ENCODE measurements at regions not wholly inside any gene's neighbourhood (a gene's known extent, or its start where the extent isn't known, plus 50 kb on each side); places are given as distances from the start of the nearest gene placed in this dataset.
"Not testable (repeated sequence)": the region's sequence is repeated elsewhere in the genome, so short reads cannot be mapped to it uniquely, and the experiment has no call there.

DNA sequence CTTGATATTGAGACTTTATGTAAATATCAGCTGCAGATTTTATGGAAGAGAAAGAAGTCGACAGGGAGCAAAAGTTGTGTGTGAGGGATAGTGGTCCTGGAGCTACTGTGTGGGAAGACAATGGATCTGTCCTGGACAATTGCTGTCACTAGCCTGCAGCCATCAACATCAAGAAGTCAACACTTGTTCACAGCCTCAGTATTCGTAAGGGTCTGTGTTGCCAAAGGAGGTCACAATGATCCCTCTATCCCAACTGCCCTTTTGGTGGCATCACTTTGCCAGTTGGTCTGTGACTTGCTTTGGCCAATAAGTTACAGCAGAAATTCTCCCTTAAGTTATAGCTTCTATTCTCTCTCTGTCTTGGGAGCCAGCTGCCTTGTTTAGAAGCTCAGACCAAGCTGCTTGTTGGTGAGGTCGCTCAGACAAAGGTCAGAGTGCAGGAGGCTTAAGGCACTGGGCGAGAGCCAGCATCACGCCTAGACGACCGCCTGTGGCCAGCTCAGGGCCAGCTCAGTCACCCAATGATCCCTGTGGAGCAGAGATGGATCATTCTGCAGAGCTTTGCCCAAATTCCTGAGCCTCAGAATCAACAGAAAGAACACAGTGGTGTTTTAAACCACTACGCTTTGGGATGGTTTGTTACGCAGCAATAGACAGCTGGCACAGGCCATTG, 134.9 kb downstream of the RHOU start:
- no peak for DNase-seq

DNA sequence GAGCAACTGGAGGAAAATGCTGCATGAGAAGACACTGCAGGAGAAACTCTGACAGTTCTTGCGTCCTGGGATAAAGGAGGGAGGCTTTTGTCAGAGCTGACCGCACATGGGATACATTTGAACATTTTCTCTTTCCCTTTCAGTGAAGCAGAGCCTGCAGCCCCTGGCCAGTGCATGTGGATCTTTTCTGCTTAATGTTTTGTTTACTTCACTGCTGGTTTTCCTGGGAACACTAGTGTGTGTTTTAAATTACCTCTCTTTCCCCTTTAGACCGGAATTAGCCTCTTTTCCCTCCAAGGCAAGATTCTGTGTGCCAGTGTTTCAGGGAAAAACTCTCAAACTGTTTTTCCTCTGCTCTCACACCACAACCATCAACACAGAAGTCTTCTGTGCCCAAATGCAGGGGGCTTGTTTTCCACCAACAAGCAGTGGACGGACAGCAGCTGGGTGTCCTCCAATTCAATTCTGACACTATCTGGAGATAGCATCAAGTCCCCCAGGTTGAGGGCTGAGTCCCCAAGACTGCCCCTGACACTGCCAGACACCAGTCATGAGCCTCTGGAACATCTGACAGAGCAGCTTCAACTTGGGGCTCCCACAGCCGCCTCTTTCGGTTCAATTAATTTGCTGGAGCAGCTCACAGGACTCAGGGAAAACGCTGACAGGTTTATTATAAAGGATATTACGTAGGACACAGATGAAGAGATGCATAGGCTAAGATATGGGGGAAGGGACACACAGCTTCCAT, 136.2 kb downstream of the RHOU start:
- no peak for DNase-seq

DNA sequence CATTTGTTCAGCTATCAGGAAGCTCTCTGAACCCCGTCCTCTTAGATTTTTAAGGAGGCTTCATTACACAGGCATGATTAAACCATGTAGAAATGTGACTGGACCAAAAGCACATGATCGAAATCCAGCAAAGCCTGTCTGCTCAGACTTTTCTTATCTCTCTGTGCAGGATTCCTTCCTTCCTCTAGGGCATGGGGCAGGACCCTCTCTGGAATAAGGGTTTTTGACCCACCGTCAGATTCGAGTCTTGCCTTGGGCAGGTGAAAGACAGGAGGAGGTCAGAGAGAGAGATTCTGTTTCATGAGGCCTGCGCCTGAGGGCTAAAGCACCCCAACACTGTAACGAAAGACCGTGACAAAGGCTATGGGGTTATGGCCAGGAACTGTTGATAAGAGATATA, 136.8 kb downstream of the RHOU start:
- DNase-seq, result no peak

DNA sequence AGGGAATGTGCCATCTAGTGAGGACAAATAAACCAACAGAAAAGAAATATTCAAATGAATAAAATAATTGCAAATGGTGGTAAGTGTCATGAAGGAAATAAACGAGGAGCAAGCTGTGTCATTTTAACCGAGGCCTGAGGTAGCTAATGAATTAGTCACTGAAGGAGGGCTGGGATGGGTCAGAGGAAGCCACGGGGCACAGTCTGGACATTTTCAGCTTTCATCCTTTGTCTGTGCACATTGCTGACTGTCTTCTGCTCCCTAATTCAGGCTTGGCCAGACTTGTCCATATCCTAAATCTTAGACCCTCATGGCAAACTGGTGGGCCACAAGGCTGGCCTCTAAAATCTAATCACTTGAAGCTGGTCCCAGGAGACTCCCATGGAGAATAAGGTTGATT, 138.4 kb downstream of the RHOU start:
- no peak for DNase-seq

DNA sequence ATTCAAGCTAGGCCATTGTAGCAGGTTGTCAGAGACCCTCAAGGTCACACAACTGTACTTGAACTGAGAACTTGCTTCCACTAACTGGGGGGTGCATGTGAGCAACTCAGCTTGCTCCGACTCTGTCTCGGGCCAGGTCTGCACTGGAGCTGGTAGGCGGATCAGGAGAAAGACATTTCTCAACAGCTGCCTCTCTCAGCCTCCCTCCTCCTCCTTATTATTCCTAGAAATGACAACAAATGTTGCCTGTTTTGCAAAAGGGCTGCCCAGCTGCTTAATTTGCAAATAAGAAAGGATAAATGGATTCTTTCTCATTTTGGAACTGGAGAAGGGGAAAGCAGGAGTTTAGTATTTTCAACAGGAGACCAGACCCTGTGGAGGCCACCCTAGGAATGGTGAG, 140.5 kb downstream of the RHOU start:
- DNase-seq, result no peak

DNA sequence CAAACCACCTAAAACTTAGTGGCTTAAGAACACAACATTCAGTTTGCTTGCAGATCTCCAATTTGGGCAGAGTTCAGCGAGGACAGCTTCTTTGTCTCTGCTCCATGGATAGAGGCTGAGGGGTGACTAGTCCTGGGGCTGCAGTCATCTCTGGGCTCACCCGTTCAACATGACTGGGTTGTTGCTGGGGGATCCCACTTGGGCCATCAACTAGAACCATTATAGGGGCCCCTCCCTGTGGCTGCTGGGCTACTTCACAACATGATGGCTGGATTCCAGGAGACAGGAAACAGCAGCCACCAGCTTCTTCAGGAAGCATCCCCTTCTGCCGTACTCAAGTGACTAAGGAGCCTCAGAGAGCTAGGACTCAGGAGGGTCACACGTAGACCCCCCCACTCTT, 140.9 kb downstream of the RHOU start:
- DNase-seq, result no peak

DNA sequence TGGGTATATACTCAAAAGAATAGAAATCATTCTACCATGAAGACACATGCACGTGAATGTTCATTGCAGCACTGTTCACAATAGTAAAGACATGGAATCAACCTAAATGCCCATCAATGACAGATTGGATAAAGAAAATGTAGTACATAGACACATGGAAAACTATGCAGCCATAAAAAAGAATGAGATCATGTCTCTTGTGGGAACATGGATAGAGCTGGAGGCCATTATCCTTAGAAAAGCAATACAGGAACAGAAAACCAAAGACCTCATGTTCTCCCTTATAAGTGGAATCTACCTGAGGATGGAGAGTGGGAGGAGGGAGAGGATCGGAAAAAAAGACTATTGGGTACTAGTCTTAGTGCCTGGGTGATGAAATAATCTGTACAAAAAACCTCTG, 143.9 kb downstream of the RHOU start:
- no peak for DNase-seq

DNA sequence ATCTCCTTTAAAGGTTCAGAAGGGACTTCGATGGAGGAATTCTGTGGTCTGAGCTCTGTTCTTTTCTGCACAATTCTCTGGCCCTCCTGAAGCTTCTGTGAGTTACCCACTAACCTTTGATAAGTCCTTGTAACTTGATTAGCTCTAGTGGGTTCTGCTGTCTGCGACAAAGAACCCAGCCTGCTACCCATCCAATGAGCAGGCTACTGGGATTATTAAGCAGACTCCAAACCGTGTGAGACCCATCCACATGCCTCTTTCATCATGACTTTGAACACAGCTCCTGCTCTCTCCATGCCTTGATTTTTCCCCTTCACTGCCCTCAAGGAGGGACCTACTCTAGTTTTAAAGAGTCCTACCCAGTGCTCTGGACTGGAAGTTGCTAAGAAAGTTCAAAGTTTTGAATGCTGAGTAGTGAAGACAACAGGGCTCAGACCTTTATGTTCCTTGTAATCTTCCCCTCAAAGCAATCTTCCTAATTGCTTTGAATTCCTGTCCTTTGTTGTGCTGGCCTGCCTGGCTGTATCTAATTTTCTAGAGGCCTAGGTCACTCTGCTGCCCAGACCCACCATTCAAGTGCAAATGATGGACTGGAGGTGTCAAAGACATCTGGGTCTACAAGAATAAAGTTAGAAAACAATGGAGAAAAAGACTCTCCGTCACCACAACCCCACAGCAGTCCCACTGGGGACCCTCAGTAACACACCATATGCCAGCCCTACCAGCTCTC, 146.9 kb downstream of the RHOU start:
- DNase-seq, result no peak

DNA sequence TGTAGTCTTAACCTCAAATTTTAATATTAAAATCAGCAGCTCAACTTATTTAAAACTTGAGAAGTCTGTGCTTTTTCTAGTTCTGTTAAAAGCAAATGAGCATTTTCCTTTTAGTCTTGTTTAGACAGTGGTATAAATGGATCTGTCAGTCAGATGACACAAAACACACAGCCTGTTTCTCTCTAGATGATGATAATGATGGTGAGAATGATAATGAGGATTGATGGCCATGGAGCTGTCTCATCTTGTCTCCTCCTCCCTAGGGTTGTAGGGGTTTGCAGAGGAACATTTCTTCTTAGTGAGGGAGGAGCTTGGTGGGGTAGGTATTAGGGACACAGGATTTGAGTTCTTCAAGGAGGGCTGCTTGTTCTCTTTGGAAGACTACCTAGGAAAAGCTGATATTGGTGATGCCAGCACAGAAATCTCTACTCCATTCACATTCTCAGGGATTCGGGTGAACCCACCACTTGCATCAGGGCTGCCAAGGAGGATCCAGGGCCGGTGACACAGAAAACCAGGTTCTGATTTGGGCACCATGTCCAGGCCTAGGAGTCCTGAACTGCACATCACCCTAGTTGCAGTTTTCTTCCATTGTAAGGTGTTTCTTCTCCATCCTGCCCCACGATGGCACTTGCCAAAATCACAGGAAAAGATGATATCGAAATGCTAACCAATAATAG, 147.6 kb downstream of the RHOU start:
- no peak for DNase-seq

DNA sequence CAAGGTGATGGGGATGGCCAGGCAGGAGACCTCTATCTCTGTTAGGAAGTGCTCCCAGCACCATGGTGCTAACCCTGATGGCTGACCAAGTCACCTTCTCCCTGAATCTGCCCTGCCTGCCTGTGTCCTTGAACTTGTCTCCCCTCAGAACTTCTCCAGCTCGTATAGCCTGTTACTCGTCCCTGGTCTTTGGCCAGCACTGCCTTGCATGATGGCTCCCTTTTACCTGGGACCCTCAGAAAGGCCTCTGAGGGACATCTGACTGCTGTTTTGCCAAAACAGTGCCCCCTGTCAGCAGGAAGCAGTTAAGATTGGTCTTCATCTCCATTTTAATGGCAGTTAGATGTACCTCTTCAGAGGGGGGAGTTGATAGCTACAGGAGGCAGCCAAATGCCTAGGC, 148.3 kb downstream of the RHOU start:
- no peak for DNase-seq

DNA sequence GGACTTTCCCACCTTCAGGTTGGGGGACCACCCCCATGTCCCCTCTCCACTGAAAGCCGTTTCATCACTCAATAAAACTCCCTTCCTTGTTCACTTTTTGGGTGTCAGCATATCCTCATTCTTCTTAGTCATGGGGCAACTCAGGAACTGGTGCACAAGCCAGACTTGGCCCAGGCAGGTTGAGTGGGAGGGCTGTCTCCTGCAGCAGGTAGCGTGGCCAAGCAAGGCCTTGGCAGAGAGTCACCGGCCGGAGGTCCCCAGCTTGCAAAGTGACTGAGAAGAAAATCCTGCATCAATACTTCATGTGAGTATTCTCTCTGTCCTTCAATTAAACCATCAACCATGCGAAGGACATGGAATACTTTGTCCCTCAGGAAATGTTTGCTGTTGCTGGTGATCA, 148.9 kb downstream of the RHOU start:
- DNase-seq, result no peak

DNA sequence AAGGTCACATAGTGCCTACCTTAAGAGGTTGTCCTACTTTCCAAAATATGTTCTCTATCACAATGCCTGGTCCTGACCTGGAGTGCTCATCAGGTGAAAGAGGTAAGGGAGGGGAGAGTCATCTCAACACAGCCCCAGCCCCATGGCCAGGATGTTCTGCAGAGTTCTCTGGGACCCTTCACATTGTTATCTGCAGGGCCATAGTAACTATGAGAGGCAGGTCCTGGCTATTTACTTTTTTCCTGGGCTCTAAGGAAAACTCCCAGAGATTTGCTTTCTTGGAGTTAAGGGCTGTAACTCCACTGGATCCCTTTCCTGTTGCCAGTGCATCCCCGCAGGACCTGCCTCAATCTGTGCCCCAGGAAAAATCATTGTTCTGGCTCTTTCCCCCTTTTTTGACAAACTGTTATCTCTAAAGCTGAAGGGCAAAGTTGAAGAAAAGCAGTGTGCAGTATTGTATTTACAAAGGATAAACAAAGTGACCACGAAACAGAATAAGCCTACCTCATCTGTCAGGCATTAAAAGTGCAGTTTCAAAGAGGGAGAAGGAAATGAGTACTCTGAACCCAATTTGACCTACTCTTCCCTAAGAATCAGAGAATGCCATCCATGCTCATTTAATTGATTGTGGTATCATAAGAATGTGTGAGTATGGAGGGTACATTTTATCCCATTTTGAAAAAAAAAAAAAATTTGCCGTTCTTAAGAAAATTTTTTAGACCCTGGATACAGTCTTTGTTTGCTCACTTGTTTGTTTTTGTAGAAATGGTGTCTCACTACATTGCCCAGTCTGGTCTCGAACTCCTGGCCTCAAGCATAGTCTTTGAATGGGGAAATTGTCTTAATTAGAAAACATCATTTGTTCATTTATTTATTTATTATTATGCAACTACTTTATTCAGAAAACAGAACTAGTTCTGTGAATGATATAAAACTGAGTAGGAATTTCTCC, 149.6 kb downstream of the RHOU start:
- no peak for DNase-seq

DNA sequence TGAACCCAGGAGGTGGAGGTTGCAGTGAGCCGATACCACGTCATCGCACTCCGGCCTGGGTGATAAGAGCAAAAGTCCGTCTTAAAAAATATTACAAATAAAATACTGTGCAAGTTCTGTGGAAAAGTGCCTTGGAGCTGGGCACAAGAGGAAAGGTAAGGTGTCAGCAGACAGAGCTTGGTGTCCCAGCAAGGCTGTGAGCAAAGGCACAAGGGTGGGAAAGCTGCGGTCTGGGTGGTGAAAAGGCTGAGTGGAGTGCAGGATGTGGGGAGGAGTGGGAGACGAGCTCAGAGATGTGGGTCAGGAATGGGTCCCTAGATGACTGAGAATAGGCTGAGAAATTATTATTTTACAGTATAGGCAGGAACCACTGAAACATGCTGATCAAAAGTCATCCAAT, 150.6 kb downstream of the RHOU start:
- no peak for DNase-seq

DNA sequence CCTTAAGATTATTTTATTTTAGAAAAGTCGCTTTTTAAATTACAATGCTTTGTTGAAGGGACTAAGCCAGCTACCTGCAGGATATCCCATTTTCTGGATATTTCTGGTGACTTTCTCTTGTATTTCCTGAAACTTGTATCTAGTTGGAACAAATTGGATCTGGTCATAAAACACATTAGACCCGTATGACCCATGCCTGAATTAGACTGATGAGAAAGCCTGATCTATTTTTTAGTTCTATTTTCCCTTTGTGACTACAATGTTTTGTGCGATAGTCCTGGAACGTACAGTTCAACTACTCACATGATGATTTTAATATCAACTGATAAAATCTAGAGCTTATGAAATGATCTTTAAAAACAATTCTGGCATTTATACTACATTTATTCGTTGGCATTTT, 151.8 kb downstream of the RHOU start:
- DNase-seq, result no peak

DNA sequence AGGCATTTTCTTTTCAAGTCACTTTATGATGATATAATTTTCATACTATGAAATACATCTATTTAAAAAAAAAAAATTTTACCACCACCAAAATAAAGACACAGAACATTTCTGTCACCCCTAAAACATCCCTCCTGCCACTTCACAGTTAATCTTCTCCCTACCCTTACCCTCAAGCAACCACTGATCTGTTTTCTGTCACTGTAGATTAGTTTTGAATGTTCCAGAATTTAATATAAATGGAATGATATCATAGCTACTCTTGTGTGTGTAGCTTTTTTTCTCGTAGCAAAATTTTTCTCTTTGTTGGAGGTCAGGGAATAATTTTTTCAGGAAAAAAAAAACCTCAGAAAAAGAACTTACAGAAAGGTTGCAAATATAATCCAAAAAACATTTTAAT, 152.7 kb downstream of the RHOU start:
- DNase-seq, result no peak

DNA sequence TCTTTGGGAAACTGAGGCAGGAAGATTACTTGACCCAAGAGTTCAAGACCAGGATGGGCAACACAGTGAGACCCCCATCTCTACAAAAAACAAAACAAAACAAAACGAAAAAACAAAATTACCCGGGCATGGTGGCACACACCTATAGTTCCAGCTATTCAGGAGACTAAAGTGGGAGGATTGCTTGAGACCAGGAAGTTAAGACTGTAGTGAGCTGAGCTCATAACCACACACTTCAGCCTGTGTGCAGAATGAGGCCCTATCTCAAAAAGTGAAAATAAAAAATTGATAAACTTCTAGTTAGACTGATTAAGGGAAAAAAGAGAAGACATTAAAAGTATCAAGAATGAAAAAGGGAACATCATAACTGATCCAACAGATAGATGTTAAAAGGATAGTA, 154.0 kb downstream of the RHOU start:
- DNase-seq, result no peak

DNA sequence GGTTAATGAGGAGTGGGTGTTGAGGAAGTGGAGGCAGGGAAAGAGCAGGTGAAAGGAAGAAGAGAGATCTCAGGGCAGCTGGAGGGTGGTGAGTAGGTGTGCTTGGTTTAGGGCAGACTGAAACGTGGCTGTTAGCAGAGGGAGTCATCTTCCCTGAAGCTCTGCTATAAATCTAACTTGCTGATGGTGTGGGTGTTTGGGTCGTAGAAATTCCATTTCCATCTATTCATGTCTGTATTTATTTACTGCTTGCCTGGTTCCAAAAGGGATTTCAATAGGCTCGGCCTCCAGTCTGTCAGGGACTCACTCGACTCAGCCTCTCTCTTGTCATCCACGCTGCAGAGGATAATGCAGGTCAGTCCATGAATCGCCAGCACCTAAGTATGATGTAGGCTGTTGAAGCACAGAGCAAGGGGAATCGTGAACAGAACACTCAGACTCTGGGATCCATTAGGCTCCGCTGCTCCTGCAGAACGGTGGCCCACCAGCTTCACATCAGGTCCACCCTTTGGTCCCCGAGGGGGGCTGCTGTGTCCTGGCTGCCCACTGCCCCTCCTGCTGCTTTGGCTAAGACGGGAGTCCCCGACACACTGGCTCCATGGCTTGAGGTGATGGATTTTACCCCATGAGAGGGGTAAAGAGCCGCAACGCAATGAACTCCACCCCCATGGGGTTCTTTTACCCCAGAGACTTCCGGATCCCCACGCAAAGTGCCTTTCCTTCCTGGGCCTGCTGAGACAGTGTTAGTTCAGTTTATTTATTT, 156.2 kb downstream of the RHOU start:
- no peak for DNase-seq

DNA sequence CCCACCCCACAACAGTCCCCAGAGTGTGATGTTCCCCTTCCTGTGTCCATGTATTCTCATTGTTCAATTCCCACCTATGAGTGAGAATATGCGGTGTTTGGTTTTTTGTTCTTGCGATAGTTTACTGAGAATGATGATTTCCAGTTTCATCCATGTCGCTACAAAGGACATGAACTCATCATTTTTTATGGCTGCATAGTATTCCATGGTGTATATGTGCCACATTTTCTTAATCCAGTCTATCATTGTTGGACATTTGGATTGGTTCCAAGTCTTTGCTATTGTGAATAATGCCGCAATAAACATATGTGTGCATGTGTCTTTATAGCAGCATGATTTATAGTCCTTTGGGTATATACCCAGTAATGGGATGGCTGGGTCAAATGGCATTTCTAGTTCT, 156.9 kb downstream of the RHOU start:
- DNase-seq, result not testable (repeated sequence)

DNA sequence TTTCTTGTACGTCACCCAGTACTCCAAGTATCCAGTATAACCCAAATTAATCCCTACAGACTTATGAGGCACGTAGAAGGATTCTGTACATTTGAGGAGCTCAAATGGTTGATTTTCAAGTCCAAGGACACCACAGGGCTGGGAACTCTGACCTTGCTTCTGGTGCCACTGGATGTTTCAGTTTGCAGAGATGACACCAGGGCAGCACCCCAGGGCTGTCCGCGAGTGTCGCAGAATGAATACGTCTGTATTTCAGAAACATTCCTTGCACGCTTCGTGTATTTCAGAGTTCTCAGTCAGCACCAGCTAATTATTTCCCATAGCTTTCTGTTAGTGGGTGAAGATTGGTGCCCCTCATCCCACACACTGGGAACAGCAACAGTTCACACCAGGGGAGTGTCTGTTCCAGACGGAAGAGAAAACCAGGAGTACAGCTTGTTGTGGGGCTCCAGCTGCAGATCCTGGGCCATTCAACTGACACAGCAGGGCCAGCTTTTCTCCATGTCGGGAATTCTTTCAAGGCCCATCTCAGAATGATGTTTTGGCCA, 159.2 kb downstream of the RHOU start:
- DNase-seq, result no peak

DNA sequence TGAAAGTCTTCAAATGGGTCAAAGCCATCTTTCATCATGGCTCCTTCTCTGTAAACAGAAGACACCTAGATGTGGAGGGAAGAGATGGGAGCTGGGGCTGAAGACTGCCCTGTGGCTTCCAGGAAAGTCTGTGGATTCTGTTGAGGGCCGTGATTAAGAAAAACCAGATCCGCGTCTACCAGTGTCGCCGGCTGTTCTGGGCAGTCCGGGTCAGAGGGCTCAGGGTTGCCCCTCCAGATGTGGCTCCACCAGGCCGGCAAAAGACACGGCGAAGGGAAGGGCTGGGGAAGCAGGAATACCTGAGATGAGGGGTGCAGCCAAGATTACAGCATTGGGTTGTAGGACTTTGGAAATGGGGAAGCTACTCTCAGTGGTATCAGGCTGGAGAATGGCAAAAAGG, 162.6 kb downstream of the RHOU start:
- no peak for DNase-seq

DNA sequence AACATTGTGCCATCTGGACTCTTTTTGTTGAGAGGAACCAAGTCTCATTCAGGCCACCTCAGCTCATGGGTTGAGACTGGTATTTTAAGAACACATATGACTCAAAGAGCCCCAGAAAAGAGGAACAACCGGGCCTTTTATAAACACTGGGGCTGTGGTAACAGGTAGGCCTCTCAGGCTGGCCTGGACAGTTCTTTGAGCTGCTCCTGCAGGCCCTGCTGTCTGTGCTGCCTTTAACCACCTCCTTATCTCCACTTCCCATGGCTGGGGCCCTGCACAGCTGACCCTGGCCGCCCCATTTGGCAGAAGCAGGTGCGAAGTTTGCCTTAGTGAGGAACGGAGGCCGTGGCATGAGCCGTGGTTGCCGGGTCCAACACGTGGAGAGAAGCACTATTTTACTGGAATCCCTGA, 163.3 kb downstream of the RHOU start:
- no peak for DNase-seq
